GM19239 (cell line): ENCODE measurements at regions not wholly inside any gene's neighbourhood (a gene's known extent, or its start where the extent isn't known, plus 50 kb on each side); places are given as distances from the start of the nearest gene placed in this dataset.

Experiments used
- DNase-seq: peaks from one replicate; pipeline ENCODE4 v3.0.0; 2011; ENCODE audit warnings: low spot score; ENCODE audit not compliant: insufficient read length
- FAIRE-seq: peaks from 2 replicates; lab custom pipeline; 2011; peaks lifted over from hg19 to GRCh38; lab: Jason Lieb, UNC

- no peak for FAIRE-seq
- DNase-seq = no peak
Measured at GRCh38 chr12:18955594-18955993, 173.9 kb upstream of the PLEKHA5 start.

- no peak for DNase-seq
- FAIRE-seq = no peak
Measured at GRCh38 chr12:18965203-18965602, 164.3 kb upstream of the PLEKHA5 start.

GRCh38 chr12:18966954-18967353 is 162.6 kb upstream of the PLEKHA5 start:
- DNase-seq = no peak
- no peak for FAIRE-seq

GRCh38 chr12:18967814-18968213 is 161.7 kb upstream of the PLEKHA5 start:
- FAIRE-seq (no peak), DNase-seq (no peak)

GRCh38 chr12:18969512-18969911 is 160.0 kb upstream of the PLEKHA5 start:
- FAIRE-seq (no peak), DNase-seq (no peak)

GRCh38 chr12:18970603-18971002 is 158.9 kb upstream of the PLEKHA5 start:
- FAIRE-seq (no peak), DNase-seq (no peak)

- no peak for FAIRE-seq
- no peak for DNase-seq
Measured at GRCh38 chr12:18971932-18972331, 157.6 kb upstream of the PLEKHA5 start.

- DNase-seq (no peak), FAIRE-seq (no peak)
Measured at GRCh38 chr12:18975933-18976332, 153.6 kb upstream of the PLEKHA5 start.

GRCh38 chr12:18979401-18980126 is 150.0 kb upstream of the PLEKHA5 start:
- FAIRE-seq (no peak), DNase-seq (no peak)

GRCh38 chr12:18981732-18982131 is 147.8 kb upstream of the PLEKHA5 start:
- DNase-seq = no peak
- FAIRE-seq = no peak

GRCh38 chr12:18982226-18982949 is 147.1 kb upstream of the PLEKHA5 start:
- FAIRE-seq (peak; percentile 37), DNase-seq (no peak)

- no peak for FAIRE-seq
- no peak for DNase-seq
Measured at GRCh38 chr12:18983854-18984253, 145.7 kb upstream of the PLEKHA5 start.

GRCh38 chr12:18990856-18991255 is 138.7 kb upstream of the PLEKHA5 start:
- FAIRE-seq (no peak), DNase-seq (no peak)

GRCh38 chr12:18992336-18992735 is 137.2 kb upstream of the PLEKHA5 start:
- DNase-seq = no peak
- no peak for FAIRE-seq

- no peak for DNase-seq
- FAIRE-seq = no peak
Measured at GRCh38 chr12:18998343-18999261, 130.9 kb upstream of the PLEKHA5 start.

GRCh38 chr12:19000836-19001235 is 128.7 kb upstream of the PLEKHA5 start:
- no peak for FAIRE-seq
- DNase-seq = no peak

- no peak for DNase-seq
- no peak for FAIRE-seq
Measured at GRCh38 chr12:19002216-19002615, 127.3 kb upstream of the PLEKHA5 start.

GRCh38 chr12:19003141-19003540 is 126.4 kb upstream of the PLEKHA5 start:
- DNase-seq (no peak), FAIRE-seq (no peak)

GRCh38 chr12:19003987-19004619 is 125.4 kb upstream of the PLEKHA5 start:
- FAIRE-seq (no peak), DNase-seq (no peak)

- DNase-seq (no peak), FAIRE-seq (no peak)
Measured at GRCh38 chr12:19005257-19005801, 124.2 kb upstream of the PLEKHA5 start.
